GM12864 (cell line): ENCODE measurements at regions not wholly inside any gene's neighbourhood (a gene's known extent, or its start where the extent isn't known, plus 50 kb on each side); places are given as distances from the start of the nearest gene placed in this dataset.

ENCODE experiments used
- DNase-seq: peaks from one replicate; pipeline ENCODE4 v3.0.0-alpha.2; 2011; ENCODE audit warnings: low read depth
- H3K4me3 ChIP-seq: 2 replicates; pipeline ENCODE4 v1.5.1; 2011; ENCODE audit warnings: mild to moderate bottlenecking, low read depth, low read length, control low read depth
- CTCF ChIP-seq: IDR thresholded peaks from 2 replicates; pipeline ENCODE4 v1.5.1; 2011; ENCODE audit warnings: low read depth, mild to moderate bottlenecking, moderate library complexity, low read length, control low read depth, inconsistent platforms; ENCODE audit errors: missing control alignments

DNA sequence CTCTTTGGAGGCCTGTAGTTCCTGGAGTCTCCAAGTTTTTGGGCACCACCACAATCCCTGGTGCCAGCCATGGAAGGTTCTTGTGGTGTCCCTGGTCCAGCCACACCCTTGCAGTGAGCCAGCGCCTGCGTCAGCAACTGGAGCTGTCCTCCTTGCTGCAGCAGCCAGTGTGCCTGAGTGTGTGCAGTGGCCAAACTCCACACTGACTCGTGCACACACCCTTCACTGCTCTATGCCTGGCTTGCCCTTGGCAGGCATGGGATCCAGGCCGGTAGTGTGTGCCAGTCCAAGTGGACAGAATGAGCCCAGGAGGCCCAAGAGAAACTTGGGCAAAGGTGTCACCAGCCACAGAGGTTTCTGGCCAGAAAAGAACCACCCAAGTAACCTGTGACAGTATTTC lies 1074.0 kb downstream of the PCDH18 start:
- no peak for TF ChIP-seq CTCF
- no peak overlapping the region for H3K4me3 ChIP-seq
- DNase-seq: no peak

GRCh38 chr4:136457577-136457976 lies 1074.7 kb downstream of the PCDH18 start:
- no peak overlapping the region for H3K4me3 ChIP-seq
- TF ChIP-seq CTCF: no peak
- no peak for DNase-seq

DNA sequence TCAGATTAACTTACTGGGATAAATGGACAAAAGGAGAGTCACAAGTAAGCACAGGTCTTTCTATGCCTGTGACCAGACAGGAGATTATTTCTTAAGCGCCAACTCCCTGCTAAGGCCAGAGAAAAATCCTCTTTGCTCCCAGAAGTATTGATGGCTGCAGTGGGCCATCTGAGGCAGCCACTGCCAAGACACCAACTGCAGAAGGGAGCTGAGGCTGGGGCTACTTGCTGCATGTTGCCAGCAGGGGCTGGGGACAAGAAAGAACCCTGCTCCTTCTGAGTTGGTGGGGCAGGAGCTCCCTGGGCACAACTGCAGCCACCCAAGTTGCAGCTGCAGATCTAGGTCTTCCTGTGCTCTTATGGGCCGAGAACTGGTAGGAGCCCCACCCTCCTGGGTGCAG lies 1075.3 kb downstream of the PCDH18 start:
- no peak overlapping the region for H3K4me3 ChIP-seq
- no peak for TF ChIP-seq CTCF
- no peak for DNase-seq

DNA sequence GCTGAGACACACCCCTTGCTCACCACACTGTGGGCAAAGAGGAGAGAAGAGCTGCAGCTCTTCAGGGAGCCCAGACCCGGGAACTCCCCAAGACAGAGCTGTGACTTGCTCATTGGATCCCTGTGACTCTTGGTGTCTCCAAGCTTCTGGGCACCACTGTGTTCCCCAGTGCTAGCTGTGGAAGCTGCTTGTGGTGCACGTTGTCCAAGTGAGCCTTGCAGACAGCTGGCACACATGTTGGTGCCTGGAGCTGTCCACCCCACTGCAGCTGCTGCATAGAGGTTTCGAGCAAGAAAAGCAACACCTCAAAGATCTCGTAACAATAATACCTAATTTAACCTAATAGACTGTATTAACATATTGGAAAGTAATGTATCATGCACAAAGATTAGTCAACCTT lies 1089.3 kb downstream of the PCDH18 start:
- DNase-seq: no peak
- TF ChIP-seq CTCF: no peak
- no peak overlapping the region for H3K4me3 ChIP-seq

- no peak for TF ChIP-seq CTCF
- H3K4me3 ChIP-seq: no peak overlapping the region
- DNase-seq: no peak
Observed at GRCh38 chr4:136442447-136442846, 1089.8 kb downstream of the PCDH18 start.

GRCh38 chr4:136441629-136442282 lies 1090.5 kb downstream of the PCDH18 start:
- no peak overlapping the region for H3K4me3 ChIP-seq
- TF ChIP-seq CTCF: no peak
- DNase-seq: no peak

DNA sequence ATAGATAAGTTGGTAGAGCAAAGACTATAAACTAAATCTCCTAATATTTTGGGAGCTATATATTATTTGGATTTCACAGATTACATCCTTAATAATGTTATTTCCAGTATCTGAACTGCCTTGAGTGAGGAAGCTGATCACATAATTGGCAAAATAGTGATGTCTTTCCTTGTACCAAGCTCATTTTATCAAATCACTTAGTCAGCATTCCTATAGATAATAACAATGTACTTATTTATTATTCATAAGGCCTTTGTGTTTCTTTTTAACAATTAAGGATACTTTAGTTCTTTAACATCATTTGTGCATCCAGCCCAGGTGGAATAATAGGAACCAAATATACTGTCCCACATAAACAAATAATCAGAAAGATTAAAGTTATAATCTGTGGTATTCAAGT lies 1093.6 kb downstream of the PCDH18 start:
- TF ChIP-seq CTCF: no peak
- no peak for DNase-seq
- H3K4me3 ChIP-seq: no peak overlapping the region
